ENCODE measurements at regions not wholly inside any gene's neighbourhood (a gene's known extent, or its start where the extent isn't known, plus 50 kb on each side); places are given as distances from the start of the nearest gene placed in this dataset.

GRCh38 chrX:828411-828959 is 197.9 kb downstream of the SHOX start:
- TF ChIP-seq EZH2 (IDR thresholded peaks at IDR 0.05; ENCODE audit: insufficient read depth, poor library complexity, severe bottlenecking) = no peak
- no peak for TF ChIP-seq EZH2phosphoT487 (IDR thresholded peaks at IDR 0.05; ENCODE audit: insufficient read depth, low read depth)
